ENCODE measurements at regions not wholly inside any gene's neighbourhood (a gene's known extent, or its start where the extent isn't known, plus 50 kb on each side); places are given as distances from the start of the nearest gene placed in this dataset.

- no peak overlapping the region for H3K4me2 ChIP-seq (ENCODE audit: insufficient read depth, low read length)
- intact Hi-C loops (cut with micrococcal nuclease) = no loop called here
- no peak overlapping the region for H3K27ac ChIP-seq (ENCODE audit: insufficient read depth, low read depth, low read length)
- H3K27me3 ChIP-seq (ENCODE audit: control insufficient read depth in 2 of 2, insufficient read depth in 2 of 2, low read length in 2 of 2) = no peaks in the 10 kb centered on the region
- no TSS peak for BruUV-seq (replicated peaks)
- FAIRE-seq = no peak
- no peak overlapping the region for H3K9ac ChIP-seq (replicated peaks; ENCODE audit: extremely low read depth, insufficient read depth, low read length)
- H2AFZ ChIP-seq (ENCODE audit: low read depth, low read length) = no peak overlapping the region
- no peak for DNase-seq (ENCODE audit: low read depth, low spot score)
- H3K4me1 ChIP-seq (ENCODE audit: control insufficient read depth, extremely low read depth, insufficient read depth, low read length) = no peaks in the 10 kb centered on the region
- TF ChIP-seq MYC (IDR thresholded peaks at IDR 0.05; ENCODE audit: low read depth, low read length) = no peak
- TF ChIP-seq POLR2A (IDR thresholded peaks at IDR 0.05; ENCODE audit: low read depth, low read length) = no peak
- no peak for TF ChIP-seq JUN (IDR thresholded peaks at IDR 0.05; ENCODE audit: borderline replicate concordance, insufficient read depth, insufficient read length, low read depth)
- no peak for TF ChIP-seq FOS (IDR thresholded peaks at IDR 0.05; ENCODE audit: borderline replicate concordance, insufficient read depth, low read length)
- TF ChIP-seq POLR2AphosphoS5 (IDR thresholded peaks at IDR 0.05; ENCODE audit: insufficient read depth, low read depth, low read length) = no peak
- no peak for TF ChIP-seq MAX (IDR thresholded peaks at IDR 0.05; ENCODE audit: insufficient read depth, insufficient read length)
- TF ChIP-seq EZH2 (IDR thresholded peaks at IDR 0.05; ENCODE audit: borderline replicate concordance, low read depth, low read length, severe bottlenecking) = no peak
- TF ChIP-seq CTCF (IDR thresholded peaks at IDR 0.05; ENCODE audit: extremely low read depth in 1 of 2, insufficient read depth in 1 of 2, low read depth in 1 of 2, low read length in 2 of 2) = no peak
- TF ChIP-seq GATA2 (IDR thresholded peaks at IDR 0.05; ENCODE audit: insufficient read depth, insufficient read length, low read depth, low read length) = no peak
- H3K36me3 ChIP-seq (ENCODE audit: control insufficient read depth in 2 of 2, extremely low read depth in 1 of 2, insufficient read depth in 2 of 2, low read length in 2 of 2) = no peaks in the 10 kb centered on the region
- H3K4me3 ChIP-seq (replicated peaks in 1 of 3; ENCODE audit: insufficient read depth in 1 of 3, low read depth in 1 of 3, low read length in 3 of 3) = no peak overlapping the region
- no peaks in the 10 kb centered on the region for H4K20me1 ChIP-seq (replicated peaks; ENCODE audit: control insufficient read depth, extremely low read depth, insufficient read depth, low read length)
- dilution Hi-C loops (cut with MboI; ENCODE audit: extremely low pct_ligation_motif_present, low sequenced_read_pairs) = no loop called here
- no peaks in the 10 kb centered on the region for H3K9me3 ChIP-seq (replicated peaks; ENCODE audit: control insufficient read depth, insufficient read depth, low read length)
- H3K79me2 ChIP-seq (ENCODE audit: control insufficient read depth, insufficient read depth, low read length) = no peaks in the 10 kb centered on the region
- ChIA-PET CTCF (no interaction called here), POLR2A (no interaction called here)
- H3K9me1 ChIP-seq (replicated peaks; ENCODE audit: control insufficient read depth, extremely low read depth, insufficient read depth, low read length) = no peaks in the 10 kb centered on the region
Measured at GRCh38 chr1:72693376-72693775, 411.0 kb upstream of the NEGR1 start.

Data from endothelial cell of umbilical vein (primary cell).